Osteoblast (primary cell): ENCODE measurements at regions not wholly inside any gene's neighbourhood (a gene's known extent, or its start where the extent isn't known, plus 50 kb on each side); places are given as distances from the start of the nearest gene placed in this dataset.

Source experiments
- DNase-seq: peaks from one replicate; pipeline ENCODE4 v3.0.0; 2011; ENCODE audit warnings: low spot score, mixed read lengths; ENCODE audit not compliant: insufficient read length; ENCODE audit errors: missing footprints
- H2AFZ ChIP-seq: 2 replicates; pipeline ENCODE4 v1.6.0; 2011; ENCODE audit warnings: mild to moderate bottlenecking, low read length
- H3K27ac ChIP-seq: 2 replicates; pipeline ENCODE4 v1.5.1; 2011; ENCODE audit warnings: mild to moderate bottlenecking, low read depth, low read length, moderate library complexity
- H3K27me3 ChIP-seq: 2 replicates; pipeline ENCODE4 v1.6.0; 2012; ENCODE audit warnings: mild to moderate bottlenecking, control low read depth, inconsistent platforms, low read length, moderate library complexity; ENCODE audit not compliant: insufficient read depth
- H3K36me3 ChIP-seq: 2 replicates; pipeline ENCODE4 v1.5.1; 2011; ENCODE audit warnings: mild to moderate bottlenecking, low read length, control low read depth, moderate library complexity; ENCODE audit not compliant: insufficient read depth
- H3K4me1 ChIP-seq: 2 replicates; pipeline ENCODE4 v1.5.1; 2011; ENCODE audit warnings: mild to moderate bottlenecking, low read length, control low read depth, moderate library complexity; ENCODE audit not compliant: insufficient read depth
- H3K4me2 ChIP-seq: 2 replicates; pipeline ENCODE4 v1.6.0; 2011; ENCODE audit warnings: mild to moderate bottlenecking, low read length; ENCODE audit not compliant: insufficient read depth
- H3K4me3 ChIP-seq: fragments of 200-600 bp; sonication (generic); 3 replicates; pipeline ENCODE4 v1.5.1; 2012; ENCODE audit warnings: mild to moderate bottlenecking, low read length, inconsistent platforms; ENCODE audit not compliant: insufficient read depth
- H3K79me2 ChIP-seq: 2 replicates; pipeline ENCODE4 v1.6.0; 2012; ENCODE audit warnings: mild to moderate bottlenecking, low read length, control low read depth, inconsistent platforms; ENCODE audit not compliant: insufficient read depth
- H3K9me3 ChIP-seq: 2 replicates; pipeline ENCODE4 v1.5.1; 2011; ENCODE audit warnings: low read depth, low read length, control low read depth
- H4K20me1 ChIP-seq: 2 replicates; pipeline ENCODE4 v1.6.0; 2012; ENCODE audit warnings: mild to moderate bottlenecking, low read length, control low read depth; ENCODE audit not compliant: insufficient read depth
- TF ChIP-seq, protein P1 (sequence below): IDR thresholded peaks from 2 replicates; pipeline ENCODE4 v1.5.1; 2011; ENCODE audit warnings: mild to moderate bottlenecking, low read depth, low read length, moderate library complexity; ENCODE audit errors: extremely low read depth

DNA sequence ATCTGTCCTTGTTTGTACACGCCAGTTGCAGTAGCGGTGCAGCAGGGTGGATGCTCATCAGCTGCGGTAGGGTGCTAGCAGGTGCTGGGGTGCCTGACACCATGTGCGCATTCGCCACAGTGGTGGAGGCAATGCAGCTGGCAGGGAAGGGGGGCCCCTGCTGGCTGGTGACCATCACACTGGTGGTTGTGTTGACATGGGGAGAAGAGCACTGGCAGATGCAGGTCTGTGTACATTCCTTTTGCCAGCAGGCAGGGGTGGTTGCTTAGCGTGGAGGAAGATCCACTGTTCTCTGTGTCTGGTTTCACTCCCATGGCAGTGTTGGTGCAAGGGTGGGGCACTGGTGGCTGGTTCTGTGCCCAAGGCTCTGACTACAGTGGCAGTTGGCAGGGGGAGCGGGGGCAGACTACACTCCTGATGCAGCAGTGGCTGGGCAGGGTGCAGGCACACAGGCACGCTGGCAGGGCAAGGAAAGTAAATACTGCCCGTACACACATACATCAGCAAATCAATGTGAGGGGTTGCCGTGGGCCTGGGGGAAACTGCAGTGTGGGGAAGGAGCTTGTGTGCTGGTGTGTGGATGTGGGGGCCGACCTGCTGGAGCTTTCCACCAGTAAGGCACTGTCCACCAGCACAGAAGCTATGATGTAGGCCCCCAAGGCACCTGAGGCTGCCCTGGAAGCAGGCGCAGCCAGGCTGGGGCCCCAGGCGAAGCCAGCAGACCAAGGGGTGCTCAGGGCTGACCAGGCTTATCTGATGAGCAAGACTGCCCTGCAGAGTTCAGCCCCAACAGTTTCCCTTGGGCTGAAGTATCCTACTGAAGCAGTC lies 87.2 kb upstream of the UNC5B start:
- no peak overlapping the region for H3K27ac ChIP-seq
- DNase-seq = peak; percentile 62
- H3K9me3 ChIP-seq = no peaks in the 10 kb centered on the region
- peaks cover 12% of the 10 kb centered on the region for H3K27me3 ChIP-seq
- no peak overlapping the region for H3K4me3 ChIP-seq
- no peaks in the 10 kb centered on the region for H3K4me1 ChIP-seq
- H3K4me2 ChIP-seq = no peak overlapping the region
- no peaks in the 10 kb centered on the region for H4K20me1 ChIP-seq
- H2AFZ ChIP-seq = no peak overlapping the region
- H3K36me3 ChIP-seq = no peaks in the 10 kb centered on the region
- H3K79me2 ChIP-seq = no peaks in the 10 kb centered on the region
- TF ChIP-seq, protein P1, sequence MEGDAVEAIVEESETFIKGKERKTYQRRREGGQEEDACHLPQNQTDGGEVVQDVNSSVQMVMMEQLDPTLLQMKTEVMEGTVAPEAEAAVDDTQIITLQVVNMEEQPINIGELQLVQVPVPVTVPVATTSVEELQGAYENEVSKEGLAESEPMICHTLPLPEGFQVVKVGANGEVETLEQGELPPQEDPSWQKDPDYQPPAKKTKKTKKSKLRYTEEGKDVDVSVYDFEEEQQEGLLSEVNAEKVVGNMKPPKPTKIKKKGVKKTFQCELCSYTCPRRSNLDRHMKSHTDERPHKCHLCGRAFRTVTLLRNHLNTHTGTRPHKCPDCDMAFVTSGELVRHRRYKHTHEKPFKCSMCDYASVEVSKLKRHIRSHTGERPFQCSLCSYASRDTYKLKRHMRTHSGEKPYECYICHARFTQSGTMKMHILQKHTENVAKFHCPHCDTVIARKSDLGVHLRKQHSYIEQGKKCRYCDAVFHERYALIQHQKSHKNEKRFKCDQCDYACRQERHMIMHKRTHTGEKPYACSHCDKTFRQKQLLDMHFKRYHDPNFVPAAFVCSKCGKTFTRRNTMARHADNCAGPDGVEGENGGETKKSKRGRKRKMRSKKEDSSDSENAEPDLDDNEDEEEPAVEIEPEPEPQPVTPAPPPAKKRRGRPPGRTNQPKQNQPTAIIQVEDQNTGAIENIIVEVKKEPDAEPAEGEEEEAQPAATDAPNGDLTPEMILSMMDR = no peak

DNA sequence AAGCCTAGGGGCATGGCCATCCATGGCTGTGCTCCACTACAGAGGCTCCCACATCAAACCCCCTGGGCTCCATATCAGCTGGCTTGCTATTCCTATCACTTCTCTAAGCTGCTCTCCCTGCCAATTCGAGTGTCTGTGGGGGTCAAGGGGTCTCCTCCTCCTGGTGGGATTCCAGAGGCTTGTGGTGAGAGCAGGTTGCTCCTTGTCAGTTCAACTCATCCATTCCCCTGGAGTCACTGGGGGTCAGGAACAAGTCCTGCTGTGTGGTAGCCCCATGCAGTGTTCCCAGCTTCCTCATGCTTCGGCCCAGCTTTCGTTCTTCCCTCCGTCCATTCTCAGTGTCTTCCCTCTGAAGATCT lies 86.6 kb upstream of the UNC5B start:
- Histone ChIP-seq H3K9me3 (no peaks in the 10 kb centered on the region), H3K27me3 (peaks cover 17% of the 10 kb centered on the region), H2AFZ (no peak overlapping the region), H3K4me3 (no peak overlapping the region), H3K4me2 (no peak overlapping the region), H3K27ac (no peak overlapping the region), H3K79me2 (no peaks in the 10 kb centered on the region), H3K36me3 (no peaks in the 10 kb centered on the region), H4K20me1 (no peaks in the 10 kb centered on the region), H3K4me1 (no peaks in the 10 kb centered on the region)
- TF ChIP-seq, protein P1 = no peak
- DNase-seq = no peak

DNA sequence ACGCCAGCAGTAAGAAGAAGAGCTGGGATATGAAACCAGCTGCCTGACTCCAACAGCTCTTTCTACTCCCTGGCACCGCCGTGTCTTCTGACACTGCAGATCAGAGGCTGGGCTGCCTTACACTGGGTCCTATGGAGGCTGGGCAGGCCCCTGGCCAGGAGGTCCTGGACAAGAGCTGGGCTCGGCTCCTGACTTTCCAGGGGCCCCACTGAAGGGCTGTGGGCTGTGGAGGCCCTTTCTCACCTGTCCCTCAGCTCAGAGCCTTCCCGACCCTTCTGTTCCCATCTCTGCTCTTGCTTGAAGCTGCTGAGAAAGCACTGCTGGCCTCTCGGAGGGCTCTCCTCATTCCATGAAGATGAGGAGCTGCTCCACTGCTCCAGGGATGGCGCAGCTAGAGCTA lies 85.9 kb upstream of the UNC5B start:
- H3K27me3 ChIP-seq = peaks cover 24% of the 10 kb centered on the region

DNA sequence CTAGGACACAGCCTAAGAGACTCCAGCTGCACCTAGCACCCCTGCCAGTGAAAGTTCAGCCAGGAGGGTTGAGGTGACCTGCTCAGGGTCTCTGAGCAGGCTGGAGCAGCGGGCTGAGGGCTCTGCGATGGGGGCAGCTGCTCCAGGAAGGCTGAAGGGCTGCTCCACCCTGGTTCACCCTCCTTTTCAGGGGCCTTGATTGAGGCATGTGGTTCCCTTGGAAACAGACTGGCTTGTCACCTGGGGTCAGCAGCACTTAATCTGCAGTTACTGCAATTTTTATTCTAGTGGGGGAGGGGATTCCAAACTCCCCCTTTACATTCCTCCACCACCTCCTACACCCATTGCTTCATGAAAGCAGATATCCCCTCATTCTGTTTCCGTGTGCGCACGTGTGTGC lies 85.3 kb upstream of the UNC5B start:
- H3K79me2 ChIP-seq = no peaks in the 10 kb centered on the region
- H2AFZ ChIP-seq = no peak overlapping the region
- no peaks in the 10 kb centered on the region for H3K9me3 ChIP-seq
- H3K27ac ChIP-seq = no peak overlapping the region
- no peak overlapping the region for H3K4me3 ChIP-seq
- TF ChIP-seq, protein P1 = no peak
- H3K27me3 ChIP-seq = peaks cover 27% of the 10 kb centered on the region
- H3K36me3 ChIP-seq = no peaks in the 10 kb centered on the region
- H3K4me1 ChIP-seq = no peaks in the 10 kb centered on the region
- H4K20me1 ChIP-seq = no peaks in the 10 kb centered on the region
- no peak overlapping the region for H3K4me2 ChIP-seq
- no peak for DNase-seq

More for the DNA sequence above, 85.9 kb upstream of the UNC5B start:
- Histone ChIP-seq H3K4me1 (no peaks in the 10 kb centered on the region), H3K36me3 (no peaks in the 10 kb centered on the region), H3K79me2 (no peaks in the 10 kb centered on the region), H3K4me2 (no peak overlapping the region), H3K4me3 (no peak overlapping the region), H2AFZ (no peak overlapping the region), H3K9me3 (no peaks in the 10 kb centered on the region), H3K27ac (no peak overlapping the region), H4K20me1 (no peaks in the 10 kb centered on the region)
- TF ChIP-seq, protein P1 = no peak
- DNase-seq = no peak
